ENCODE measurements at regions not wholly inside any gene's neighbourhood (a gene's known extent, or its start where the extent isn't known, plus 50 kb on each side); places are given as distances from the start of the nearest gene placed in this dataset.

DNA sequence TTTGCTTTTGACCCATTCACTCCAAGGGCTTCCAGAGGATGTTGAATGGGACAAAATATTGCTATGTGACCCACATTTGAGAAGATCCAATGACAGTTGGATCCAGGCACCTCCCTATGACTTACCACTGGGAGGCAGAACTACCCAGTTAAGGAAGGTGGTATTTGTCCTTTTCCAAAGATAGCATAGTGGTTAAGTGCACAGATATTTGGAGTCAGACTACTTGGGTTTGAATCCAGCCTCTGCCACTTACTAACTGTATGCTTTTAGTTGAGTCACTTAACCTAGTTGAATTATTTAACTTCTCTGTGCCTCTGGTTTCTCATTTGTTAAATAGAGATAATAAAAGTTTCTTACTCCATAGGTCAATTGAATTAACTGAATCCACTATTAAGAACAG is 74.5 kb upstream of the PALM2AKAP2 start:
- intact Hi-C loops (cut with DNase I) = no loop called here
- Histone ChIP-seq H3K9me3 (no peaks in the 10 kb centered on the region), H3K4me3 (no peak overlapping the region), H3K27me3 (no peaks in the 10 kb centered on the region), H3K36me3 (no peaks in the 10 kb centered on the region), H3K4me1 (peaks cover 17 to 23% (median 19%) of the 10 kb centered on the region in 4 donors), H3K27ac (replicated peaks in 1 of 4) (no peak overlapping the region)
- no peak for DNase-seq (ENCODE audit: extremely low spot score)
- TF ChIP-seq CTCF (IDR thresholded peaks at IDR 0.05) (no peak), POLR2AphosphoS5 (IDR thresholded peaks at IDR 0.05) (no peak), POLR2A (IDR thresholded peaks at IDR 0.05; ENCODE audit: low read depth) (no peak), EP300 (IDR thresholded peaks at IDR 0.05) (no peak)

GRCh38 chr9:109707355-109707754 is 72.6 kb upstream of the PALM2AKAP2 start:
- Histone ChIP-seq H3K9me3 (no peaks in the 10 kb centered on the region), H3K4me1 (peaks cover 17 to 23% (median 19%) of the 10 kb centered on the region in 4 donors), H3K4me3 (no peak overlapping the region), H3K27me3 (no peaks in the 10 kb centered on the region), H3K27ac (replicated peaks in 1 of 4) (no peak overlapping the region), H3K36me3 (no peaks in the 10 kb centered on the region)
- WGBS = 81% methylated on average over 3 of the region's 3 CpGs
- no peak for DNase-seq (ENCODE audit: extremely low spot score)
- TF ChIP-seq CTCF (IDR thresholded peaks at IDR 0.05) (no peak), EP300 (IDR thresholded peaks at IDR 0.05) (no peak), POLR2AphosphoS5 (IDR thresholded peaks at IDR 0.05) (no peak)
- intact Hi-C loops (cut with DNase I) = no loop called here

- 16% methylated on average over 4 of the region's 4 CpGs for WGBS
- H3K9me3 ChIP-seq = no peaks in the 10 kb centered on the region
- no peak overlapping the region for H3K4me3 ChIP-seq
- no peak for DNase-seq (ENCODE audit: extremely low spot score)
- H3K4me1 ChIP-seq = peaks cover 17 to 23% (median 19%) of the 10 kb centered on the region in 4 donors
- peak overlapping the region in 1 of 4 donors; percentile 11 for H3K27ac ChIP-seq (replicated peaks in 1 of 4)
- peak in 1 of 2 donors; percentile 33 for TF ChIP-seq POLR2AphosphoS5 (IDR thresholded peaks at IDR 0.05)
- no peak for TF ChIP-seq POLR2A (IDR thresholded peaks at IDR 0.05; ENCODE audit: low read depth)
- H3K27me3 ChIP-seq = no peaks in the 10 kb centered on the region
- no peaks in the 10 kb centered on the region for H3K36me3 ChIP-seq
- intact Hi-C loops (cut with DNase I) = no loop called here
Measured at GRCh38 chr9:109708451-109708945, 71.5 kb upstream of the PALM2AKAP2 start.

DNA sequence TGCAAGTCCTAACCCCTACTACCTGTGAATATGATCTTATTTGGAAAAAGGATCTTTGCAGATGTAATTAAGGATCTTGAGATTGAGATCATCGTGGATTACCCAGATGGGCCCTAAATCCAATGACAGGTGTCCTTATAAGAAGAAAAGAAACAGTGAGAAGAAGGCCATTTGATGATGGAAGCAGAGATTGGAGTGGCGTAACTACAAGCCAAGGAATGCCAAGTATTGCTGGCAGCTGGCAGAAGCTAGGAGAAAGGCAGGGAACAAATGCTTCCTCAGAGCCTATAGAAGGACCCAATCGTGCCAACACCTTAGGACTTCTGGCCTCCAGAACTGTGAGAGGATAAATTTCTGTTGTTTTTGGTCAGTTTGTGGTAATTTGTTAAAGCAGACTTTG is 70.1 kb upstream of the PALM2AKAP2 start:
- peaks cover 17 to 23% (median 19%) of the 10 kb centered on the region in 4 donors for H3K4me1 ChIP-seq
- intact Hi-C loops (cut with DNase I) = no loop called here
- no peak for TF ChIP-seq POLR2A (IDR thresholded peaks at IDR 0.05; ENCODE audit: low read depth)
- TF ChIP-seq POLR2AphosphoS5 (IDR thresholded peaks at IDR 0.05) = no peak
- no peak for TF ChIP-seq CTCF (IDR thresholded peaks at IDR 0.05)
- no peak for TF ChIP-seq EP300 (IDR thresholded peaks at IDR 0.05)
- no peak overlapping the region for H3K27ac ChIP-seq (replicated peaks in 1 of 4)
- no peak for DNase-seq (ENCODE audit: extremely low spot score)
- H3K27me3 ChIP-seq = no peaks in the 10 kb centered on the region
- WGBS = 69% methylated on average over 3 of the region's 3 CpGs
- no peak overlapping the region for H3K4me3 ChIP-seq
- H3K36me3 ChIP-seq = no peaks in the 10 kb centered on the region
- H3K9me3 ChIP-seq = no peaks in the 10 kb centered on the region

- H3K27me3 ChIP-seq = no peaks in the 10 kb centered on the region
- 84% methylated on average over 1 of the region's 1 CpG for WGBS
- no peak overlapping the region for H3K27ac ChIP-seq (replicated peaks in 1 of 4)
- no peak overlapping the region for H3K4me3 ChIP-seq
- no peak for TF ChIP-seq EP300 (IDR thresholded peaks at IDR 0.05)
- TF ChIP-seq CTCF (IDR thresholded peaks at IDR 0.05) = no peak
- no peak for TF ChIP-seq POLR2AphosphoS5 (IDR thresholded peaks at IDR 0.05)
- TF ChIP-seq POLR2A (IDR thresholded peaks at IDR 0.05; ENCODE audit: low read depth) = no peak
- DNase-seq (ENCODE audit: extremely low spot score) = no peak
- H3K36me3 ChIP-seq = no peaks in the 10 kb centered on the region
- intact Hi-C loops (cut with DNase I) = no loop called here
- H3K4me1 ChIP-seq = peaks cover 17 to 23% (median 19%) of the 10 kb centered on the region in 4 donors
- no peaks in the 10 kb centered on the region for H3K9me3 ChIP-seq
Measured at GRCh38 chr9:109710830-109711229, 69.2 kb upstream of the PALM2AKAP2 start.
